ENCODE measurements at regions not wholly inside any gene's neighbourhood (a gene's known extent, or its start where the extent isn't known, plus 50 kb on each side); places are given as distances from the start of the nearest gene placed in this dataset.

- no peak for DNase-seq (ENCODE audit: low spot score)
- ChIA-PET POLR2A (ENCODE audit: low non-redundant PET) (no interaction called here), CTCF (no interaction called here)
- no peak overlapping the region for H3K27ac ChIP-seq
- no peak for TF ChIP-seq CTCF (conservative IDR thresholded peaks at IDR 0.05; ENCODE audit: low read depth)
Observed at GRCh38 chr2:122636097-122636496, 880.6 kb downstream of the TSN start.

GRCh38 chr2:122639176-122639575 is 883.7 kb downstream of the TSN start:
- POLR2A ChIA-PET (ENCODE audit: low non-redundant PET) = no interaction called here
- no peak for TF ChIP-seq CTCF (conservative IDR thresholded peaks at IDR 0.05; ENCODE audit: low read depth)
- H3K27ac ChIP-seq = no peak overlapping the region
- CTCF ChIA-PET = interaction anchor here (0.6 kb wide), 1 partner anchor 1109 kb away, joined by 4 read pairs; the partner anchor contains the start of gene RNU4ATAC
- DNase-seq (ENCODE audit: low spot score) = no peak

- DNase-seq (ENCODE audit: low spot score) = no peak
- no peak for TF ChIP-seq CTCF (conservative IDR thresholded peaks at IDR 0.05; ENCODE audit: low read depth)
- no peak overlapping the region for H3K27ac ChIP-seq
- ChIA-PET POLR2A (ENCODE audit: low non-redundant PET) (no interaction called here), CTCF (interaction anchor here (0.6 to 0.8 kb wide), 2 partner anchors 155 to 824 kb away, joined by 3 to 6 read pairs; no protein-coding TSS in a partner anchor)
Observed at GRCh38 chr2:122639711-122640110, 884.3 kb downstream of the TSN start.

GRCh38 chr2:122643725-122644329 is 888.4 kb downstream of the TSN start:
- TF ChIP-seq CTCF (conservative IDR thresholded peaks at IDR 0.05; ENCODE audit: low read depth) = no peak
- POLR2A ChIA-PET (ENCODE audit: low non-redundant PET) = no interaction called here
- peak; percentile 81 for DNase-seq (ENCODE audit: low spot score)
- CTCF ChIA-PET = interaction anchor here (0.6 kb wide), 3 partner anchors 305 to 1725 kb away, joined by 3 to 8 read pairs (median 3); no protein-coding TSS in a partner anchor
- H3K27ac ChIP-seq = no peak overlapping the region

- no peak for TF ChIP-seq CTCF (conservative IDR thresholded peaks at IDR 0.05; ENCODE audit: low read depth)
- H3K27ac ChIP-seq = no peak overlapping the region
- POLR2A ChIA-PET (ENCODE audit: low non-redundant PET) = no interaction called here
- CTCF ChIA-PET = no interaction called here
- DNase-seq (ENCODE audit: low spot score) = no peak
Observed at GRCh38 chr2:122651236-122651635, 895.8 kb downstream of the TSN start.

GRCh38 chr2:122651780-122652179 is 896.3 kb downstream of the TSN start:
- POLR2A ChIA-PET (ENCODE audit: low non-redundant PET) = no interaction called here
- TF ChIP-seq CTCF (conservative IDR thresholded peaks at IDR 0.05; ENCODE audit: low read depth) = no peak
- CTCF ChIA-PET = no interaction called here
- DNase-seq (ENCODE audit: low spot score) = no peak
- no peak overlapping the region for H3K27ac ChIP-seq
